GM23338 (cell line): ENCODE measurements at regions not wholly inside any gene's neighbourhood (a gene's known extent, or its start where the extent isn't known, plus 50 kb on each side); places are given as distances from the start of the nearest gene placed in this dataset.

Experiments
- CREB1 ChIP-seq: fragments of 250-450 bp; sonication (Bioruptor Pico); IDR thresholded peaks from 2 replicates; pipeline ENCODE4 v1.5.0; 2020; ENCODE audit warnings: low read depth, mild to moderate bottlenecking, moderate library complexity
- EZH2 ChIP-seq: fragments of 200-600 bp; sonication (generic); IDR thresholded peaks from one replicate; pipeline ENCODE4 v1.8.0; 2017; ENCODE audit warnings: antibody characterized with exemption, mild to moderate bottlenecking, low read depth; ENCODE audit not compliant: unreplicated experiment
- EZH2phosphoT487 ChIP-seq: fragments of 200-600 bp; sonication (generic); IDR thresholded peaks from one replicate; pipeline ENCODE4 v1.8.1; 2018; ENCODE audit warnings: antibody characterized with exemption; ENCODE audit not compliant: unreplicated experiment
- NANOG ChIP-seq: IDR thresholded peaks from 2 replicates; pipeline ENCODE4 v1.6.1; 2016; ENCODE audit warnings: antibody characterized with exemption, borderline replicate concordance
- POLR2AphosphoS5 ChIP-seq: IDR thresholded peaks from 2 replicates; pipeline ENCODE4 v1.6.1; 2016; ENCODE audit warnings: antibody characterized with exemption, low read depth
- ZNF331 ChIP-seq: fragments of 250-450 bp; sonication (Bioruptor Pico); IDR thresholded peaks from 2 replicates; pipeline ENCODE4 v1.5.0; 2020; ENCODE audit warnings: low read depth, mild to moderate bottlenecking, moderate library complexity
- TF ChIP-seq, protein P1 (sequence below), 2 experiments: fragments of 200-600 bp in 1 of 2; sonication (generic) in 1 of 2; conservative IDR thresholded peaks; 2 replicates each; pipeline versions ENCODE4 v1.5.1 to v1.6.1; 2016 to 2017; ENCODE audit warnings: antibody characterized with exemption in 2 of 2, low read depth in 2 of 2, mild to moderate bottlenecking in 2 of 2, moderate library complexity in 1 of 2
- TF ChIP-seq, protein P2 (sequence below): IDR thresholded peaks from one replicate; pipeline ENCODE4 v1.6.1; 2018; ENCODE audit warnings: antibody characterized with exemption; ENCODE audit not compliant: unreplicated experiment

DNA sequence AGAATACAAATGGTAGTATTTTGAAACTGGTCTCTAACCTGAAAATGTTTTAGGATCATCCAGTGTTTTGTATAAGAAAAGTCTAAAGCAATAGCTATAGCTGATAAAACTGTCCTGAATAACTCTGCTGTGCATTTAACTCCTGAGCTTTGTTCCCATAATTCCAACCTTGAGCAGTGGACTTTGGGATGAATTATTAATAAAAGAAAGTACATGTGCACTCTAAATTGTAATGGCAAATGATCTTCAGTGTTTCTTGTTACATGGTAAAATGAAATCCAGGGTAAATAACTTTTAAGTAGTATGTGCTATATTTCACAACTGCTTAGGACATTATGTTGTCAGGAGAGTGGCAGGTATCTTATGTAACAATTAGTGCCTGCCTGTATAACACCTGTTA is 345.6 kb downstream of the SLC16A7 start:
- TF ChIP-seq POLR2AphosphoS5 (no peak), CREB1 (no peak), EZH2 (no peak), NANOG (no peak), ZNF331 (CRISPR knock-in tag) (no peak), EZH2phosphoT487 (no peak)
- TF ChIP-seq, protein P1, sequence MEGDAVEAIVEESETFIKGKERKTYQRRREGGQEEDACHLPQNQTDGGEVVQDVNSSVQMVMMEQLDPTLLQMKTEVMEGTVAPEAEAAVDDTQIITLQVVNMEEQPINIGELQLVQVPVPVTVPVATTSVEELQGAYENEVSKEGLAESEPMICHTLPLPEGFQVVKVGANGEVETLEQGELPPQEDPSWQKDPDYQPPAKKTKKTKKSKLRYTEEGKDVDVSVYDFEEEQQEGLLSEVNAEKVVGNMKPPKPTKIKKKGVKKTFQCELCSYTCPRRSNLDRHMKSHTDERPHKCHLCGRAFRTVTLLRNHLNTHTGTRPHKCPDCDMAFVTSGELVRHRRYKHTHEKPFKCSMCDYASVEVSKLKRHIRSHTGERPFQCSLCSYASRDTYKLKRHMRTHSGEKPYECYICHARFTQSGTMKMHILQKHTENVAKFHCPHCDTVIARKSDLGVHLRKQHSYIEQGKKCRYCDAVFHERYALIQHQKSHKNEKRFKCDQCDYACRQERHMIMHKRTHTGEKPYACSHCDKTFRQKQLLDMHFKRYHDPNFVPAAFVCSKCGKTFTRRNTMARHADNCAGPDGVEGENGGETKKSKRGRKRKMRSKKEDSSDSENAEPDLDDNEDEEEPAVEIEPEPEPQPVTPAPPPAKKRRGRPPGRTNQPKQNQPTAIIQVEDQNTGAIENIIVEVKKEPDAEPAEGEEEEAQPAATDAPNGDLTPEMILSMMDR (conservative IDR thresholded peaks at IDR 0.05; ENCODE audit: low read depth in 2 of 2), result no peak
- TF ChIP-seq, protein P2, sequence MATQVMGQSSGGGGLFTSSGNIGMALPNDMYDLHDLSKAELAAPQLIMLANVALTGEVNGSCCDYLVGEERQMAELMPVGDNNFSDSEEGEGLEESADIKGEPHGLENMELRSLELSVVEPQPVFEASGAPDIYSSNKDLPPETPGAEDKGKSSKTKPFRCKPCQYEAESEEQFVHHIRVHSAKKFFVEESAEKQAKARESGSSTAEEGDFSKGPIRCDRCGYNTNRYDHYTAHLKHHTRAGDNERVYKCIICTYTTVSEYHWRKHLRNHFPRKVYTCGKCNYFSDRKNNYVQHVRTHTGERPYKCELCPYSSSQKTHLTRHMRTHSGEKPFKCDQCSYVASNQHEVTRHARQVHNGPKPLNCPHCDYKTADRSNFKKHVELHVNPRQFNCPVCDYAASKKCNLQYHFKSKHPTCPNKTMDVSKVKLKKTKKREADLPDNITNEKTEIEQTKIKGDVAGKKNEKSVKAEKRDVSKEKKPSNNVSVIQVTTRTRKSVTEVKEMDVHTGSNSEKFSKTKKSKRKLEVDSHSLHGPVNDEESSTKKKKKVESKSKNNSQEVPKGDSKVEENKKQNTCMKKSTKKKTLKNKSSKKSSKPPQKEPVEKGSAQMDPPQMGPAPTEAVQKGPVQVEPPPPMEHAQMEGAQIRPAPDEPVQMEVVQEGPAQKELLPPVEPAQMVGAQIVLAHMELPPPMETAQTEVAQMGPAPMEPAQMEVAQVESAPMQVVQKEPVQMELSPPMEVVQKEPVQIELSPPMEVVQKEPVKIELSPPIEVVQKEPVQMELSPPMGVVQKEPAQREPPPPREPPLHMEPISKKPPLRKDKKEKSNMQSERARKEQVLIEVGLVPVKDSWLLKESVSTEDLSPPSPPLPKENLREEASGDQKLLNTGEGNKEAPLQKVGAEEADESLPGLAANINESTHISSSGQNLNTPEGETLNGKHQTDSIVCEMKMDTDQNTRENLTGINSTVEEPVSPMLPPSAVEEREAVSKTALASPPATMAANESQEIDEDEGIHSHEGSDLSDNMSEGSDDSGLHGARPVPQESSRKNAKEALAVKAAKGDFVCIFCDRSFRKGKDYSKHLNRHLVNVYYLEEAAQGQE, result no peak
